Spinal cord (tissue), 9 donors: ENCODE measurements at regions not wholly inside any gene's neighbourhood (a gene's known extent, or its start where the extent isn't known, plus 50 kb on each side); places are given as distances from the start of the nearest gene placed in this dataset.
A peak's percentile ranks its signal among the peaks of the same experiment; 100 is the strongest.

ENCODE experiments used
- DNase-seq, 6 donors: peaks; one replicate each; pipeline versions ENCODE4 v3.0.0 to v3.0.0-alpha.2; 2013 to 2015; ENCODE audit warnings: low spot score in 6 of 6, low read depth in 4 of 6
- H3K27ac ChIP-seq: one replicate; pipeline ENCODE4 v1.5.1; 2013; ENCODE audit warnings: low read depth, low read length, control low read depth
- H3K27me3 ChIP-seq: one replicate; pipeline ENCODE4 v1.6.1; 2013; ENCODE audit warnings: low read length; ENCODE audit not compliant: control insufficient read depth, insufficient read depth
- H3K36me3 ChIP-seq: one replicate; pipeline ENCODE4 v1.6.1; 2013; ENCODE audit warnings: low read length; ENCODE audit not compliant: control insufficient read depth, insufficient read depth
- H3K4me1 ChIP-seq: one replicate; pipeline ENCODE4 v1.6.1; 2013; ENCODE audit warnings: low read length; ENCODE audit not compliant: control insufficient read depth, insufficient read depth
- H3K4me3 ChIP-seq: one replicate; pipeline ENCODE4 v1.5.1; 2013; ENCODE audit warnings: low read depth, low read length, control low read depth
- H3K9me3 ChIP-seq: one replicate; pipeline ENCODE4 v1.6.1; 2013; ENCODE audit warnings: low read length; ENCODE audit not compliant: control insufficient read depth, insufficient read depth
- WGBS: methylation state at CpG from one replicate; pipeline ENCODE4 v1.1.5; 2013; ENCODE audit warnings: missing lambda C conversion rate; ENCODE audit not compliant: insufficient coverage; 5-methylcytosine and 5-hydroxymethylcytosine counted together
- donor health status: healthy.

DNA sequence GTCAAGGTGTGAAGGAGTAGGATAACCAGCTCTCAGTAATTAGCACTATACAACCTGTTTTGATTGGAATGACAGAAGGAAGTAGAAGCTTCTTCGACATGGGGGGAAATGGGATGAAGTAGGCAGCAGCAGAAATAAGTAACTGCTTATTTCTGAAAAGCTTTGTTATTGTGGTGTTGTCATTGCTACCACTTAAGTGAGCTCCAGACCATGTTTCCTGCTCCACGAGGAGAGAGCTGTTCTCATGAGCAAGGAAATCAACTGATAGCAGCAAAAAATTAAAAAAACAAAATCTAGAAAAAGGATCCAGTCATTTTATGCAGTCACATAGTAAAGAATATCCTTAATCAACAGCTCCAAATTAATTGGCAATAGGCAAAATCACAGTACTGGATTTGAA, 106.1 kb upstream of the TLL1 start:
- Histone ChIP-seq H3K4me3 (no peak overlapping the region), H3K4me1 (no peaks in the 10 kb centered on the region), H3K9me3 (no peaks in the 10 kb centered on the region), H3K27ac (no peak overlapping the region), H3K36me3 (no peaks in the 10 kb centered on the region), H3K27me3 (no peaks in the 10 kb centered on the region)
- no CpG with 5 or more reads among the region's 2 CpGs for WGBS
- DNase-seq = no peak

- Histone ChIP-seq H3K36me3 (no peaks in the 10 kb centered on the region), H3K4me3 (no peak overlapping the region), H3K9me3 (no peaks in the 10 kb centered on the region), H3K4me1 (no peaks in the 10 kb centered on the region), H3K27me3 (no peaks in the 10 kb centered on the region), H3K27ac (no peak overlapping the region)
- no CpG with 5 or more reads among the region's 1 CpG for WGBS
- DNase-seq = no peak
These were observed 105.4 kb upstream of the TLL1 start for GRCh38 chr4:165767671-165768070.

GRCh38 chr4:165768281-165768680, 104.8 kb upstream of the TLL1 start:
- Histone ChIP-seq H3K9me3 (no peaks in the 10 kb centered on the region), H3K27me3 (no peaks in the 10 kb centered on the region)
- WGBS = 100% methylated on average over 2 of the region's 3 CpGs

GRCh38 chr4:165774326-165774725, 98.7 kb upstream of the TLL1 start:
- H3K27ac ChIP-seq = no peak overlapping the region
- H3K9me3 ChIP-seq = no peaks in the 10 kb centered on the region
- WGBS = no CpG with 5 or more reads among the region's 1 CpG
- no peaks in the 10 kb centered on the region for H3K4me1 ChIP-seq
- no peaks in the 10 kb centered on the region for H3K27me3 ChIP-seq
- DNase-seq = no peak
- H3K36me3 ChIP-seq = no peaks in the 10 kb centered on the region
- H3K4me3 ChIP-seq = no peak overlapping the region

More at GRCh38 chr4:165768281-165768680, 104.8 kb upstream of the TLL1 start:
- Histone ChIP-seq H3K4me3 (no peak overlapping the region), H3K36me3 (no peaks in the 10 kb centered on the region), H3K27ac (no peak overlapping the region), H3K4me1 (no peaks in the 10 kb centered on the region)
- DNase-seq = no peak

- Histone ChIP-seq H3K36me3 (no peaks in the 10 kb centered on the region), H3K4me1 (peaks cover 3% of the 10 kb centered on the region), H3K27me3 (no peaks in the 10 kb centered on the region), H3K27ac (no peak overlapping the region), H3K9me3 (no peaks in the 10 kb centered on the region), H3K4me3 (no peak overlapping the region)
- DNase-seq = no peak
- WGBS = 90% methylated on average over 2 of the region's 5 CpGs
These were observed 92.9 kb upstream of the TLL1 start for GRCh38 chr4:165779950-165780670.

DNA sequence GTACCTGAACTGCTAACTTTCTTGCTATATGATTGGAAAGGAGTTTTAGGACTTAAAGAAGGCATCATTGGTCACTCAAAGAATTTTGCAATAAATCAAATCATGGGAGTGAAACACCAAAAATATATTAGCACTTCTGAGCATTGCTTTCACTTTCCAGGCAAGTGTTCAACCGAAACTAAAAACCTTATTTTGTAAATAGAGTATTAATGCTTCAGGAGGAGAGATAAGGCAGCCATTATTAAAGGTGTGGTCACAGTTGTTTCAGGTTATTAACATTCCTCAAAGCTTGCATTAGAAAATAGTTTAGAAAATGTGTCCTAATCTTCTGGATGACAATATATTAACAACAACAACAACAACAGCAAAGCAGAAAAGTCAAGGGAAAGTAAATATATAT, 92.3 kb upstream of the TLL1 start:
- no peak for DNase-seq
- no peak overlapping the region for H3K4me3 ChIP-seq
- no peaks in the 10 kb centered on the region for H3K36me3 ChIP-seq
- peaks cover 3% of the 10 kb centered on the region for H3K4me1 ChIP-seq
- H3K27me3 ChIP-seq = no peaks in the 10 kb centered on the region
- WGBS = no CpG with 5 or more reads among the region's 1 CpG
- H3K9me3 ChIP-seq = no peaks in the 10 kb centered on the region
- no peak overlapping the region for H3K27ac ChIP-seq

DNA sequence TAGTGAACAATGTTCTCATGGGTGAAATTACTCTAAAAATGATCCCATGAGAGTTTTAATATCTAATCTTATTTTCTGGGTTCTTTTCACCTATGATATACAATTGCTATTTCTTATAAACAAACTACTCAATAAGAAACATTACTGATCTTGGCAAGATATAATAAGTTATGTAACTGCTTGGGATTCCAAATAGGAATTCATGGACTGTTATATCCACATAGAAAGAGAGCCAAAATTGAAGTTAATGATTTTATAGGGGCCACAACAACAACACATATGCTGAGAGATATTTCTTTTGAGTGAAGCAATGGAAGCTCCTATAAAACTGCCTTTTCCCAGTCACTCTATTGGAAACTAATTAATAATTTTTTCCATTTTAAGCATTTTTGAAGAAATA, 90.4 kb upstream of the TLL1 start:
- Histone ChIP-seq H3K27me3 (no peaks in the 10 kb centered on the region), H3K36me3 (no peaks in the 10 kb centered on the region), H3K4me3 (no peak overlapping the region), H3K9me3 (no peaks in the 10 kb centered on the region), H3K27ac (no peak overlapping the region), H3K4me1 (peaks cover 3% of the 10 kb centered on the region)
- DNase-seq = no peak

GRCh38 chr4:165783626-165784025, 89.4 kb upstream of the TLL1 start:
- Histone ChIP-seq H3K9me3 (no peaks in the 10 kb centered on the region), H3K4me1 (peaks cover 3% of the 10 kb centered on the region), H3K27me3 (no peaks in the 10 kb centered on the region), H3K27ac (no peak overlapping the region), H3K36me3 (no peaks in the 10 kb centered on the region), H3K4me3 (no peak overlapping the region)
- no CpG with 5 or more reads among the region's 3 CpGs for WGBS
- peak in 1 of 6 donors; percentile 16 for DNase-seq

DNA sequence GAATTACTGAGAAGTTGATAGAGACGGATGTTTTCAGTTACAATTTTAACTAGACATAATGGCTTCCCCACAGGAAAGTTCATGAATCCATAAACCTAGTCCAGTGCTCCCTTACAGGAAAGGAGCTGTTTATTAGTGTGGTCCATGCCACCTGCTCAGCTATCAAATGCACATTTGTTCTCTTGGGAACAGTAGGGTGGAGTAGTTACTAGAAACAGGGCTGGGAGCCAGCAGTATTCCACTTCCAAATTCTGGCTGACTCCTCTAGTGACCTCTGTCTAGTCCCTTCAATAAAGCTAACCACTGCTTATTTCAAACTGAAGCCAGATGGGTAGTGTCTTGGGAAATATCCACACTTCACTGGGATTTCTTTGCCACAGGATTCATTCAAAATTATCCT, 88.4 kb upstream of the TLL1 start:
- DNase-seq = peak in 4 of 6 donors; percentile 6 to 53 (median 23)
- WGBS = no CpG with 5 or more reads among the region's 1 CpG
- H3K4me1 ChIP-seq = peaks cover 3% of the 10 kb centered on the region
- H3K27me3 ChIP-seq = no peaks in the 10 kb centered on the region
- no peaks in the 10 kb centered on the region for H3K36me3 ChIP-seq
- H3K27ac ChIP-seq = no peak overlapping the region
- H3K4me3 ChIP-seq = no peak overlapping the region
- no peaks in the 10 kb centered on the region for H3K9me3 ChIP-seq

- H3K36me3 ChIP-seq = no peaks in the 10 kb centered on the region
- peaks cover 3% of the 10 kb centered on the region for H3K4me1 ChIP-seq
- WGBS = no CpG with 5 or more reads among the region's 2 CpGs
- H3K27ac ChIP-seq = no peak overlapping the region
- H3K9me3 ChIP-seq = no peaks in the 10 kb centered on the region
- no peak overlapping the region for H3K4me3 ChIP-seq
- H3K27me3 ChIP-seq = no peaks in the 10 kb centered on the region
- peak in 1 of 6 donors; percentile 32 for DNase-seq
These were observed 87.7 kb upstream of the TLL1 start for GRCh38 chr4:165785337-165785736.
